NB4 (cell line): ENCODE measurements at regions not wholly inside any gene's neighbourhood (a gene's known extent, or its start where the extent isn't known, plus 50 kb on each side); places are given as distances from the start of the nearest gene placed in this dataset.

ENCODE experiments used
- CTCF ChIP-seq: IDR thresholded peaks from one replicate; pipeline ENCODE4 v1.5.1; 2012; ENCODE audit warnings: low read depth, low read length
- MAX ChIP-seq: IDR thresholded peaks from 2 replicates; pipeline ENCODE4 v1.6.1; 2011; ENCODE audit warnings: low read depth, low read length
- MYC ChIP-seq: IDR thresholded peaks from 2 replicates; pipeline ENCODE4 v1.6.1; 2011; ENCODE audit warnings: low read depth, low read length
- POLR2A ChIP-seq: IDR thresholded peaks from 2 replicates; pipeline ENCODE4 v1.6.1; 2011; ENCODE audit warnings: mild to moderate bottlenecking; ENCODE audit not compliant: insufficient read length; ENCODE audit errors: extremely low read depth

- TF ChIP-seq MAX (no peak), CTCF (no peak), POLR2A (no peak), MYC (no peak)
Measured at GRCh38 chr11:112706863-112707262, 254.4 kb upstream of the NCAM1 start.
